ENCODE measurements at regions not wholly inside any gene's neighbourhood (a gene's known extent, or its start where the extent isn't known, plus 50 kb on each side); places are given as distances from the start of the nearest gene placed in this dataset.
"Not testable (repeated sequence)": the region's sequence is repeated elsewhere in the genome, so short reads cannot be mapped to it uniquely, and the experiment has no call there.

DNA sequence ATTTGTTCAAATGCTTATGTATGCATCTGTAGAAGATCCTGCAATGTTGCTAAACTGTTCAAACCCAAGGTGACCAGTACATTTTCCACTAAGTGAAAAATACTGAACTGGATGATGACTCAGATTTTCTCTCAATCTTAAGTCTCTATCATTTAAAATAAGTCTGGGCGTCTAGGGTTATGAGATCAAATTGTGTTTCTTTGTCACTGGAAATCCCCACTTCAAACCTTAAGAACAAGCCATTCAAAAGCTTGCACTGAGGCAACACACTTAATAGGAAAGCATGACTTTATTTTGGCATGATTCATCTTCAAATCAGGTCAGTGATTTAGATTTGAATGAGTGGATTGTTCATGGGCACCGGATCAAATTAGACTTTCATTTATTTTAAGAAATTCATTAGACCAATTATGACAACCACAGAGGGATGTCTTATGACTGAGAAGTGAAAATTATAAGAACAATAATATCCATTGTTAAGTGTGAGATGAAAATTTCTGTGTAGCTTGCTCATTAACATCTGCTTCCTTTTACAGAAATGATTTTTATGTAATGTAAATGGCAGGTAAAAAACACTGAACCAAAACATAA lies 203.6 kb downstream of the ANKRD30BL start:
- not testable (repeated sequence) for H3K27ac ChIP-seq (ENCODE audit: insufficient read depth, low read length, poor library complexity, severe bottlenecking); ATAC-seq (ENCODE audit: low read depth in 2 of 2); H3K27ac Mint-ChIP-seq; H3K4me1 Mint-ChIP-seq; H3K36me3 ChIP-seq (ENCODE audit: control insufficient read depth, insufficient read depth, low read length); H3K9me3 ChIP-seq (ENCODE audit: control insufficient read depth in 2 of 2, low read length in 2 of 2); H3K27me3 ChIP-seq (ENCODE audit: control insufficient read depth, insufficient read depth, low read length); H3K36me3 Mint-ChIP-seq; H3K4me1 ChIP-seq (ENCODE audit: control insufficient read depth, insufficient read depth, low read length, poor library complexity, severe bottlenecking); H3K4me3 Mint-ChIP-seq; H3K9me3 Mint-ChIP-seq; H3K27me3 Mint-ChIP-seq; DNase-seq; H3K4me3 ChIP-seq (ENCODE audit: low read depth, low read length)

DNA sequence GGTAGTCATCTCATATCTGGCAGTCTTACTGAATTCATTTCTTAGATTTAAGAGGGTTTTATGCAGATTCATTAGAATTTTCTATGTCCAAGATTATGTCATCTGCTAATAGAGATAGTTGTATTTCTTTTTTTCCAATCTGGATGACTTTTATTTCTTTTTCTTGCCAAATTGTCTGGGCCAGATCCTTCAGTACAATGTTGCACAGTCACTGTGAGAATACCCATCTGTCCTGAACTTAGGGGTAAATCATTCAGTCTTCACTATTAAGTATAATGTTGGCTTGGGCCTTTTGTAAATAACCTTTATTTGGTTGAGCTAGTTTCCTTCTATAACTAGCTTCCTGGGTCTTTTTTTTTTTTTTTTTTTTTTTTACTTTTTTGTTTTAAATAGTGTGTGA lies 213.1 kb downstream of the ANKRD30BL start:
- DNase-seq; H3K4me3 ChIP-seq (ENCODE audit: low read depth, low read length); H3K27ac ChIP-seq (ENCODE audit: insufficient read depth, low read length, poor library complexity, severe bottlenecking); H3K9me3 ChIP-seq (ENCODE audit: control insufficient read depth in 2 of 2, low read length in 2 of 2); H3K27ac Mint-ChIP-seq; H3K9me3 Mint-ChIP-seq; H3K36me3 ChIP-seq (ENCODE audit: control insufficient read depth, insufficient read depth, low read length); H3K4me3 Mint-ChIP-seq; ATAC-seq (ENCODE audit: low read depth in 2 of 2); H3K27me3 ChIP-seq (ENCODE audit: control insufficient read depth, insufficient read depth, low read length); H3K4me1 Mint-ChIP-seq; H3K36me3 Mint-ChIP-seq; H3K27me3 Mint-ChIP-seq; H3K4me1 ChIP-seq (ENCODE audit: control insufficient read depth, insufficient read depth, low read length, poor library complexity, severe bottlenecking): not testable (repeated sequence)

DNA sequence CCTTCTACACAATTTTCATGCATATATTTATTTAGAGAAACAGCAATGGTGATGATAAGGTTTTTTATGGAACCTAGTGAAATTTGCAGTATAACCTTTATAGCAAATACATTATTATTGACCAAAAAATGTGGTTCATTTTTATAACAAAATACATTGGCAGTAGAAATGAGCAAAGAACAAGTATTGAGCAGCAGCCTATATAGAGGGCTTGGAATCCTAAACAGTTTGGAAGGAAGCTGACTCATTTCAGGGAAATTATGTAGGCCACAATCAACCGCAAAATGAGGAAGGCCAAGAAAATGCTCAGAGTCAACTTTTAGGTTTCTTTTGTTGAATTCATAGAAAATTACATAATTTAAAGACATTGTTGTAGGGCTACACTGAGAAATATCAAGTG lies 238.5 kb downstream of the ANKRD30BL start:
- H3K27ac Mint-ChIP-seq; H3K27ac ChIP-seq (ENCODE audit: insufficient read depth, low read length, poor library complexity, severe bottlenecking); H3K4me1 Mint-ChIP-seq; H3K27me3 Mint-ChIP-seq; H3K27me3 ChIP-seq (ENCODE audit: control insufficient read depth, insufficient read depth, low read length); H3K4me1 ChIP-seq (ENCODE audit: control insufficient read depth, insufficient read depth, low read length, poor library complexity, severe bottlenecking); H3K9me3 Mint-ChIP-seq; H3K9me3 ChIP-seq (ENCODE audit: control insufficient read depth in 2 of 2, low read length in 2 of 2); ATAC-seq (ENCODE audit: low read depth in 2 of 2); DNase-seq; H3K4me3 Mint-ChIP-seq; H3K36me3 Mint-ChIP-seq; H3K36me3 ChIP-seq (ENCODE audit: control insufficient read depth, insufficient read depth, low read length); H3K4me3 ChIP-seq (ENCODE audit: low read depth, low read length): not testable (repeated sequence)

DNA sequence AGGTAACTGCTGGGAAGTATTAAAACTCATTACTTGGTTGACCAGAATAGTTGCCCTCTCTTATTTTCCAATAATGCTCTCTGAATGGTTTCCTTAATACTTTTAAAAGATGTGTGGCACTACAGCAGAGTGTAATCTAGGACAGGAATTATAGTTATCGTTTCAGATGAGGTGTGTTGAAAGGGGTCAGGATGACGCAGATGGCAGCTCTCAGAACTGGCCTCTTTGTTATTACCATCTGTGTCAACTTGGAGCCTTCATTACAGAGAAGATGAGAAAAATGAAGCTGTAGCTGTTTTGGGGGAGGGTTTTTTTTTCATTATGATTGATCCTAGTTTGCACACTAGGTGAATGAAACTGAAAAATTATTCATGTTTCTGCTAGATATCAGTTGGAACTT lies 238.9 kb downstream of the ANKRD30BL start:
- not testable (repeated sequence) for H3K4me3 Mint-ChIP-seq; H3K27me3 Mint-ChIP-seq; ATAC-seq (ENCODE audit: low read depth in 2 of 2); H3K4me3 ChIP-seq (ENCODE audit: low read depth, low read length); H3K9me3 ChIP-seq (ENCODE audit: control insufficient read depth in 2 of 2, low read length in 2 of 2); H3K9me3 Mint-ChIP-seq; H3K27ac ChIP-seq (ENCODE audit: insufficient read depth, low read length, poor library complexity, severe bottlenecking); DNase-seq; H3K4me1 ChIP-seq (ENCODE audit: control insufficient read depth, insufficient read depth, low read length, poor library complexity, severe bottlenecking); H3K4me1 Mint-ChIP-seq; H3K36me3 Mint-ChIP-seq; H3K27me3 ChIP-seq (ENCODE audit: control insufficient read depth, insufficient read depth, low read length); H3K36me3 ChIP-seq (ENCODE audit: control insufficient read depth, insufficient read depth, low read length); H3K27ac Mint-ChIP-seq

Measured in CD4-positive, CD25-positive, alpha-beta regulatory T cell (primary cell).